ENCODE measurements at regions not wholly inside any gene's neighbourhood (a gene's known extent, or its start where the extent isn't known, plus 50 kb on each side); places are given as distances from the start of the nearest gene placed in this dataset.

- DNase-seq (ENCODE audit: low spot score), result peak; percentile 17
These were observed 55.6 kb upstream of the ALOX12 start for GRCh38 chr17:6940186-6940649.

- no peak for DNase-seq (ENCODE audit: low spot score)
These were observed 53.9 kb upstream of the ALOX12 start for GRCh38 chr17:6941989-6942388.

GRCh38 chr17:6943406-6943805 lies 52.4 kb upstream of the ALOX12 start:
- no peak for DNase-seq (ENCODE audit: low spot score)

Measured in Ammon's horn (tissue), 1 donor.